ENCODE measurements at regions not wholly inside any gene's neighbourhood (a gene's known extent, or its start where the extent isn't known, plus 50 kb on each side); places are given as distances from the start of the nearest gene placed in this dataset.

DNA sequence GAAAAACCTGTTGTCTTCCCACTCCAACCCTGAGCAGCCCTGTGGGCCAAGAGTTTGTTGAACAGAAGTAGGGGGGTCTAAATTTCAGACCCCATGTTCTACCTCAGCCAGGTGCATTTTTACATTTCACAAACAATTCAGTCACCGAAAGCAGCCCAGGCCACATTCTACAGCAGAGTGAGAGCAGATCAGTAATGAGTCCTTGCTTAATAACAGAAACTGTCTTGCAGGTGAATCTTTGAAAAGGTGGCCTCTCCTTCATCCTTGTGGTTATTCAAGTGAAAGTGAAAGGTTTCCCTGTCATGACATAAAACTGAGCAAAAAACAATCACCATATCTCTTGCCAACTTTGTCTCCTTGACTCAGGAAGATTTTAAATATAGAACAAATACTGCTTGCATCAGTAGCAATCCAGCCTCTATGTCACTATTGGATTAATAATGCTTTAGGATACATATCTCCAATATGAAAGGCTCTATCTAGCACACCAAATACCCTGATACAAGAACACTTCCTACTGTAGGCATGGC, 670.2 kb downstream of the DIAPH3 start:
- TF ChIP-seq GATA2 (IDR thresholded peaks at IDR 0.05; ENCODE audit: low read depth, low read length) (no peak), GATA3 (IDR thresholded peaks at IDR 0.05; ENCODE audit: low read depth, low read length) (no peak)

DNA sequence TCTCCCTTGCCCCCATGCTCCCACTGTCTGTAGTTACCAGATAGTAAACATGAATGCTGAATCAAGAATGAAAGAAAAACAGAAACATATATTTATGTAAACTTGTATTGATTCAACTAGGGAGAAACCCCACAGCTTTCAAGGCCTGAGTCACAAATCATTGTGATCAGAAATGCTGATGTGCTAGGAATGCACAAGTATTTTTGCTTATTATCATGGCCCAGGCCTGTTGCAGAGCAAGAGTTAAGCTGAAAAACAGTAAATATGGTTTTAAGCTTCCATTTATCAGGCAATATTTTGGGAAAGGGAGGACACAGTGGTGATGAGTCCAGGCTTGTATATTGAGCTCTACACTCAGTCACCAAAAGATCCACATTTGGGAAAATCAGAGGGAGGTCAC, 669.6 kb downstream of the DIAPH3 start:
- TF ChIP-seq GATA3 (IDR thresholded peaks at IDR 0.05; ENCODE audit: low read depth, low read length) (no peak), GATA2 (IDR thresholded peaks at IDR 0.05; ENCODE audit: low read depth, low read length) (no peak)

DNA sequence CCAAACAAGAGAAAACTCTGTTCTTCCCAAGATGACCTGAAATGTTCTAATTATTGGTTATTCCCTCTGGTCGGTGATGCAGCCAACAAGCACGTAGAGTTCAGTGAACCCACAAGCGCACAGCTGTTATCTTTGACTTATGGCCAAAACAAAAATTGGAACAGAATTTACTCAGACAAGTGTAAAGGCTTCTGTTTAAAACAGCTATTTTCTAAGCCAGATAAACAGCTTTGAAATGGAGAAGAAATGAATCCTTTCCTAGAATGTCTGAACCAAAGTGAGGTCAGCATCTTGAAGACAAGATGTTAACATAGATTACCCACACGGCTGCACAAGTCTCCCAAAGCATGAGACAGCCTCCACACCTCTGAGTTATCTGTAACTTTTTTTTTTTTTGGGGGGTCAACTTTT, 669.2 kb downstream of the DIAPH3 start:
- TF ChIP-seq GATA3 (IDR thresholded peaks at IDR 0.05; ENCODE audit: low read depth, low read length) (no peak), GATA2 (IDR thresholded peaks at IDR 0.05; ENCODE audit: low read depth, low read length) (no peak)

DNA sequence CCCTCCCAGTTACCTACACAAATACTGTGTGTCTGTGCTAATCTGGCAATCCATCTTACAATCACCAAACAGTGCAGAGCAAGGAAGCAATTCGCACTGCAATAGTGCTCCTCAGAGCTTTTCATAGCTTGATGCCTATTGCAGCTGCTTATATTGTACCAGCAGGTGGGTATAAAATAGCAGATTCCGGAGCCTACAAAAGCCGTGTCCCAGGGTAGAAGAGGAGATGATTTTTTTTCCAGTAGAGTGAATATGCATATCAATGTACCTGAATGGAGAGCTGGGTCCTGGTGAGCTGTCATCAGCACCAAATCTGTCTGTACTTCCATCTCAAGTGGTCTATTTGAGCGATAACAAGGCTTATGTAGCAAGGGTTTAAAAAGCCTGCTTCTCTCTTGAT, 668.4 kb downstream of the DIAPH3 start:
- TF ChIP-seq GATA3 (IDR thresholded peaks at IDR 0.05; ENCODE audit: low read depth, low read length) (no peak), GATA2 (IDR thresholded peaks at IDR 0.05; ENCODE audit: low read depth, low read length) (no peak)

DNA sequence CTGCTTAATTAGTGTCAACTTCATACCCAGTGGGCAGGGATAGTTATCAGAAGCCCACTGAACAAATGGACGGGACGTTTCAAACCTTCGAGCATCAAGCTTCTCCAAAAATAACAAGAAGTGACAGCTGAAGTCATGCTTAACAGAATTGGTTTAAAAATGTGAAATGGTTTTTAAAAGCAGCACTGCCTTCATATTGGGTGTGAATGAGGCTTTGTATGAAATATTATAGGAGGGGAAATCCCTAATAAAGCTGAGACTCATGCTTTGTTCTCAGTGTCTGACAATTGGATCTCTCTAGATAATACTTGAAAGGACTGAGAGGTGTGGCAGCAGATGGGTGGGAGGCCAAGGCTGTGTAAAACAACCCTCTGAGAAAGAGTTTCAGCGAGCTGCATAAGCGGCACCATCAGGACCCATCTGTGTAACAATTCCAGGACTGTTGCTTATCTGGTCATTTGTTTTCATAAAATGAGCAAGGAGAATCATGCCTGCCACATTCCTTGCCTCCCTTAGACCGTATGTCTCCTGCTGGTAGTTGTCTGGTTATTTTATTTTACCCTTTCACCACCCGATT, 667.7 kb downstream of the DIAPH3 start:
- TF ChIP-seq GATA3 (IDR thresholded peaks at IDR 0.05; ENCODE audit: low read depth, low read length) (no peak), GATA2 (IDR thresholded peaks at IDR 0.05; ENCODE audit: low read depth, low read length) (no peak)

DNA sequence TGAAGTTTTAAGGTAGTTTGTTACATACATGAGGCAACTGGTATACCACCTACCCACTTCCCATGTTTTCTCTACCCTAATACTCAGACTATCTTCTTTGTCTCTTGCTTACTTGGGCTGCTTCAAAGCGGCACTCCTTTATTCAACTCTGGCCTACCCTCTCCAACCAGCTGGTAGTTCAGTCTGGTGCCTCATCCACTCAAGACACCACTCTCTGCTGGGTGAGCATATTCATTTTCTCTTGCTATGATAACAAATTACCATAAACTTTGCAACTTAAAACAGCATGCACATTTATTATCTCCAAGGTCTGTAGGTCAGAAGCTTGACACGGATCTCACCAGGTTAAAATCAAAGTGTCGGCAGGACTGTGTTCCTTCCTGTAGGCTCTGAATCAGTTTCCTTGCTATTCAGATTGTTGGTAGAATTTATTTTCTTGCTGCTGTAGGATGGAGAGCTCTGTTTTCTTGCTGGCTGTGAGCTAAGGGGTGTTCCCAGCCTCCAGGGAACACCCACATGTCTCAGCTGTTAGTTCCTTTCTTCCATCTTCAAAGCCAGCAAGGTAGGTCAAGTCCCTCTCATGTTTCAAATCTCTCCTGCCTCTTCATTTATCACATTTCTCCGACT, 666.0 kb downstream of the DIAPH3 start:
- TF ChIP-seq GATA3 (IDR thresholded peaks at IDR 0.05; ENCODE audit: low read depth, low read length): no peak

DNA sequence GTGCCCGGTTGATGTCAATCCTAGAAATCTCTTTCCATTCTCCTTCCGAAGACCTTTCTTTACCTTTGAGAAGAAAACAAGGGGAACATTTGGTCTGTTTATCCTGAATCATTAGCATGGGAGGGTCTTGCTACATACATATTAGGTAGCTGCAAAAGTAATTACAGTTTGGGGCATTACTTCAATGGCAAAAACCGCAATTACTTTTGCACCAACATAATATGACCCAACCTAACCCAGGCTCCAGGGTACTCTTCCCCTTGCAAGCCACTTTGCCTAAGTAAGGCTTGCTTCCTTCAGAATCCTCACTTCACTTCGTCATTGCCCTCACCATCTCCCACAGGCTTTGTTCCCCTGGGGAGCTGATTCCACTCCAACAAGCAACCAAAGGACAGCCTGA, 662.7 kb downstream of the DIAPH3 start:
- TF ChIP-seq GATA3 (IDR thresholded peaks at IDR 0.05; ENCODE audit: low read depth, low read length) (no peak), GATA2 (IDR thresholded peaks at IDR 0.05; ENCODE audit: low read depth, low read length) (no peak)

DNA sequence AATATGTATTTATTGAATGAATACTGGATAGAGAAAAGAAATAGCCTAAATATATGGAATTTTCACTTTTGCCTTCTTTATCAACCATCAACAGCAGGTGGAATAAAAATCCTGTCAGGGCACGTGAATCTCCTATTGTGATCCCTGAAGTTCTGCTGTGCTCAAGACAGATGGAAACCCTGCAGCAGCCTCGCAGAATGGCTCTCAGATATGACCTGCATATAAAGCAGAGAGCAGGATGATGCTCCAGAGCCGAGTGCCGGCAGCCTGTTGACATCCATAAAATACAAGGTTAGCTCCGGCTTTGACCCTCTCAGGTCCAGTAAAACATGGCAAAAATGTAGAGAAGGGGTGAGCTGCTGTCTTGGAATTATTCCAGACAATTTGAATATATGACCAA, 659.3 kb downstream of the DIAPH3 start:
- TF ChIP-seq GATA3 (IDR thresholded peaks at IDR 0.05; ENCODE audit: low read depth, low read length): no peak

DNA sequence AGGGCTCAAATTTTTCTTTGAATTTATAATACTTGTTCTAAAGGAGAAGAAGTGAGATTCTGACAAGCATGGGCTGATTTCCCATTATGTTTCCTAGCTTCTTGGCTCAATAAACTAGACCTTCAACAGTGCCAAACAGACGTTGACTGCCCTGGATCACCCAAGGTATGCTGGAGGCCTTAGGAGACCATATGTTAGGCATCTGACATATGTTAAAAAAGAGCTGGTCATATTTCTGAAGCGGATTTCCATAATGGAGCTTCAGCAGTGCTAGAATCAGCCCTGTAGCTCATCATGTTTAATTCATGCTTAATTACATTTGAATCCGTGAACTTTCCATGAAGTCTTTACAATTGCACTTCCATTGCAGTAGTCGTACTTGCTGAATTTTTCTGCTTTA, 653.3 kb downstream of the DIAPH3 start:
- no peak for TF ChIP-seq GATA3 (IDR thresholded peaks at IDR 0.05; ENCODE audit: low read depth, low read length)
- TF ChIP-seq GATA2 (IDR thresholded peaks at IDR 0.05; ENCODE audit: low read depth, low read length): no peak

DNA sequence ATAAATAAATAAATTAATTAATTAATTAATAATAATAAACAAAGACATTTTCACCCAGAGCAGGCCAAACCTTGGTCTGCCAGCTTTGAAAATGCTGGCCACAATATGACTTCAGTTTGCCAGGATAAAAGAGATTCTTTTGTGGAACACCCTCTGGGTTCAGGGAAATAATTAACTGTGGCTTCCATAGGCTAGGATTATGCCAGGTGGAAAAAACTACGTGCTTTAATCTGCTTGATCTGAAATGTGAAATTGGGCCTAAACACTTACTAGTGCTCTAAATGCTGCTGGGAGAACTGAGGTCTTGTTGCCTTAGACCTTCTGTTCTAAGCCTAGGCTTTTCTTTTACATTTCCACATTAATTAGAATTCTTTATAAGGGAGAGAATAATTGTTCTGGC, 650.0 kb downstream of the DIAPH3 start:
- no peak for TF ChIP-seq GATA2 (IDR thresholded peaks at IDR 0.05; ENCODE audit: low read depth, low read length)

DNA sequence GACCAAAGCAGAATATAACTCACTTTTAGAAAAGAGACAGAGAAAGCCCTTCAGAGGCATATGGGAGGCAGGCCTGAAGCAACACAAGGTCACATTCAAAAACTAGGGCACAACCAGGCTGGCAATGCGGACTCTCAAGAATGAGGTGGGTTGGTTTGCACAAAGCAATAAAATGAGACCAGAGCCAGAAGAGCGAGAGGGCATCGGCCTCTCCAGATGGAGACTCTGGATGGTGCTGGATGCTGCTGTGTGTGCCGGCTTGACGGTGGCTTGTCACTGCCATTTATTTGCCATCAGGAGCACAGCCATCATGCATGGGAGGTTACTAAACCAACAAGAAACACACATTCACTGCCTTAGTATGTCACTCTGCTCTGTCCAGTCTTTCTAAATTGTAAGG, 649.4 kb downstream of the DIAPH3 start:
- no peak for TF ChIP-seq GATA3 (IDR thresholded peaks at IDR 0.05; ENCODE audit: low read depth, low read length)
- no peak for TF ChIP-seq GATA2 (IDR thresholded peaks at IDR 0.05; ENCODE audit: low read depth, low read length)

DNA sequence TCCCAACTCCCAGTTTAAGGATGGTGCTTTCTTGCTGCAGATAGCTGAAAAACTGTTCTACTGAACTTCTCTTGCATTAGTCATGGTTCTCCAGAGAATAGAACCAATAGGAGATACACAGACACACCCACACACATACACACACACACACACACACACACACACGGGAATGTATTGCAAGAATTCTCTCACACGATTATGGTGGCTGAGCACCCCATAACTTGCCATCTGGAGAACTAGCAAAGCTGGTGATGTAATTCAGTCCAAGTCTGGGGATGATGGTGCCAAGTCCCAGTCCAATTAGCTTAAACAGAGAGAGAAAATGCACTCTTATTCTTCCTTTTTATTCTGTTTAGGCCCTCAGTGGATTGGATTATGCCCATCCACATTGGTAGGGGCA, 643.9 kb downstream of the DIAPH3 start:
- TF ChIP-seq GATA3 (IDR thresholded peaks at IDR 0.05; ENCODE audit: low read depth, low read length) (no peak), GATA2 (IDR thresholded peaks at IDR 0.05; ENCODE audit: low read depth, low read length) (no peak)

DNA sequence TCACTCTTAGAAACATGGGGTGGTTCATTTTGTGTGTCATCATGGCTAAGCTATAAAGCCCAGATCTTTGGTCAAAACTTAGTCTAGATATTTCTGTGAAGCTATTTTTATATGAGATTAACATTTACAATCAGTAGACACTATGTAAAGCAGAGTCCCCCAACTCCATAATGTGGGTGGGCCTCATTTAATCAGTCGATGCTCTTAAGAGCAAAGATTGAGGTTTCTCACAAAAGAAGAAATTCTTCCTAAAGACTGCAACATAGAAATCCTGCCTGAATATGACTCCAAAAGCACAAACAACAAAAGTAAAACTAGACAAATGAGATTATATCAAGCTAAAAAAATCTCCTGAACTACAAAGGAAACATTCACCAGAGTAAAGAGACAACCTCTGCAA, 642.2 kb downstream of the DIAPH3 start:
- TF ChIP-seq GATA2 (IDR thresholded peaks at IDR 0.05; ENCODE audit: low read depth, low read length): no peak
- TF ChIP-seq GATA3 (IDR thresholded peaks at IDR 0.05; ENCODE audit: low read depth, low read length): no peak

DNA sequence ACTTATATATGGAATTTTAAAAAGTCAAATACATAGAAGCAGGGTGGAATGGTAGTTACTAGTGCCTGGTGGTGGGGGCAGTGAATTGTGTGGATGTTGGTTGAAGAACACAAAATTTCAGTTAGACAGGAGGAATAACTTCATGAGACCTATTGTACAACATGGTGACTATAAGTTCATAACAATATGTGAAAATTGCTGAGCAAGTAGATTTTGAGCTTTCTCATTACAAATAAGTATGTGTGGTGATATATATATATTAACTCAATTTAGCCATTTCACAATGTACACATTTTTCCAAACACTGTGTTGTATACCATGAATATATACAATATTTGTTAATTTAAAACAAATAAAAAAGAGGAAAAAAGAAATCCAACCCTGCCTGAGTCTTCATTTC, 641.1 kb downstream of the DIAPH3 start:
- TF ChIP-seq GATA2 (IDR thresholded peaks at IDR 0.05; ENCODE audit: low read depth, low read length) (no peak), GATA3 (IDR thresholded peaks at IDR 0.05; ENCODE audit: low read depth, low read length) (no peak)

DNA sequence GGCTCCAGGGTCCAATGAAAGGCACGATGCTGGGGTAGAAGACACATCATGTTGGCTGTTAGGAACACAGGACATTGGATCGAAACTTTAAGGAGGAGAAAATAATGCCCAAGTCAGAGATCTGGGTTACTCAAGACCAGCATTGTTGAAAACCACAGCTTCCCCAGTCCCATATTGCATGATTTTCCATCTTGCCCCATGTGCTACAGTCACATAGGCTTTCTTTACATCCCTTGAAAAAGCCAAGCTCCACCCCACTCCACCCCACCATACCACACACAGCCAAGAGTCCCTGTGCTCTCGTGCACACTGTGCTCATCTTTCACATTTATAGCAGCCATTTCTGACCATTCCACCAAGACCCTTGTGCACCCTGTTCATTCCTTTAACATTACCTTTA, 636.2 kb downstream of the DIAPH3 start:
- no peak for TF ChIP-seq GATA3 (IDR thresholded peaks at IDR 0.05; ENCODE audit: low read depth, low read length)
- no peak for TF ChIP-seq GATA2 (IDR thresholded peaks at IDR 0.05; ENCODE audit: low read depth, low read length)

All from SH-SY5Y (cell line).